OCI-LY3 (cell line): ENCODE measurements at regions not wholly inside any gene's neighbourhood (a gene's known extent, or its start where the extent isn't known, plus 50 kb on each side); places are given as distances from the start of the nearest gene placed in this dataset.
"Not testable (repeated sequence)": the region's sequence is repeated elsewhere in the genome, so short reads cannot be mapped to it uniquely, and the experiment has no call there.

Source experiments
- EZH2phosphoT487 ChIP-seq: fragments of 200-600 bp; shearing (Covaris generic); IDR thresholded peaks from 2 replicates; pipeline ENCODE4 v1.6.1; 2018; ENCODE audit warnings: antibody characterized with exemption, mixed run types, low read depth
- TF ChIP-seq, protein P1 (sequence below): fragments of 200-600, 300-600 bp; sonication (generic); IDR thresholded peaks from 2 replicates; pipeline ENCODE4 v1.5.1; 2014; ENCODE audit warnings: antibody characterized with exemption, low read length, low read depth

DNA sequence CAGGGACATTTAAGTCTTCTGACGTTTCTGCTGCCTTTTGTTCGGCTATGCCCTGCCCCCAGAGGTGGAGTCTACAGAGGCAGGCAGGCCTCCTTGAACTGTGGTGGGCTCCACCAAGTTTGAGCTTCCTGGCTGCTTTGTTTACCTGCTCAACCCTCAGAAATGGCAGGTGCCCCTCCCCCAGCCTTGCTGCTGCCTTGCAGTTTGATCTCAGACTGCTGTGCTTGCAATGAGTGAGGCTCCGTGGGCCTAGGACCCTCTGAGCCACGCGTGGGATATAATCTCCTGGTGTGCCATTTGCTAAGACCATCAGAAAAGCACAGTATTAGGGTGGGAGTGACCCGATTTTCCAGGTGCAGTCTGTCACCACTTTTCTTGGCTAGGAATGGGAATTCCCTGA, 647.3 kb downstream of the CD109 start:
- TF ChIP-seq EZH2phosphoT487: not testable (repeated sequence)
- TF ChIP-seq, protein P1, sequence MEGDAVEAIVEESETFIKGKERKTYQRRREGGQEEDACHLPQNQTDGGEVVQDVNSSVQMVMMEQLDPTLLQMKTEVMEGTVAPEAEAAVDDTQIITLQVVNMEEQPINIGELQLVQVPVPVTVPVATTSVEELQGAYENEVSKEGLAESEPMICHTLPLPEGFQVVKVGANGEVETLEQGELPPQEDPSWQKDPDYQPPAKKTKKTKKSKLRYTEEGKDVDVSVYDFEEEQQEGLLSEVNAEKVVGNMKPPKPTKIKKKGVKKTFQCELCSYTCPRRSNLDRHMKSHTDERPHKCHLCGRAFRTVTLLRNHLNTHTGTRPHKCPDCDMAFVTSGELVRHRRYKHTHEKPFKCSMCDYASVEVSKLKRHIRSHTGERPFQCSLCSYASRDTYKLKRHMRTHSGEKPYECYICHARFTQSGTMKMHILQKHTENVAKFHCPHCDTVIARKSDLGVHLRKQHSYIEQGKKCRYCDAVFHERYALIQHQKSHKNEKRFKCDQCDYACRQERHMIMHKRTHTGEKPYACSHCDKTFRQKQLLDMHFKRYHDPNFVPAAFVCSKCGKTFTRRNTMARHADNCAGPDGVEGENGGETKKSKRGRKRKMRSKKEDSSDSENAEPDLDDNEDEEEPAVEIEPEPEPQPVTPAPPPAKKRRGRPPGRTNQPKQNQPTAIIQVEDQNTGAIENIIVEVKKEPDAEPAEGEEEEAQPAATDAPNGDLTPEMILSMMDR: not testable (repeated sequence)
